ENCODE measurements at regions not wholly inside any gene's neighbourhood (a gene's known extent, or its start where the extent isn't known, plus 50 kb on each side); places are given as distances from the start of the nearest gene placed in this dataset.

- Histone ChIP-seq H2AFZ (ENCODE audit: control insufficient read depth, low read length) (no peak overlapping the region), H4K20me1 (ENCODE audit: control insufficient read depth, extremely low read depth, insufficient read depth, low read length) (no peaks in the 10 kb centered on the region), H3K4me3 (ENCODE audit: control insufficient read depth in 2 of 3, extremely low read depth in 1 of 3, insufficient read depth in 2 of 3, low read depth in 1 of 3, low read length in 3 of 3) (no peak overlapping the region), H3K27ac (ENCODE audit: control insufficient read depth, insufficient read depth, low read length) (no peak overlapping the region), H3K79me2 (ENCODE audit: control insufficient read depth, insufficient read depth, low read length) (no peaks in the 10 kb centered on the region), H3K27me3 (ENCODE audit: control insufficient read depth, extremely low read depth, insufficient read depth, low read length) (no peaks in the 10 kb centered on the region), H3K4me1 (ENCODE audit: control insufficient read depth, extremely low read depth, insufficient read depth, low read length) (no peaks in the 10 kb centered on the region), H3K9me1 (ENCODE audit: control insufficient read depth, extremely low read depth, insufficient read depth, low read length) (no peaks in the 10 kb centered on the region), H3K9me3 (ENCODE audit: control insufficient read depth, low read depth, low read length) (peaks cover 3% of the 10 kb centered on the region), H3K4me2 (ENCODE audit: control insufficient read depth, extremely low read depth, insufficient read depth, low read depth, low read length) (no peak overlapping the region), H3K36me3 (ENCODE audit: control insufficient read depth in 2 of 2, extremely low read depth in 1 of 2, insufficient read depth in 2 of 2, low read length in 2 of 2) (no peaks in the 10 kb centered on the region), H3K9ac (ENCODE audit: control insufficient read depth, extremely low read depth, insufficient read depth, low read length) (no peak overlapping the region)
- FAIRE-seq, result no peak
- TF ChIP-seq EZH2 (IDR thresholded peaks at IDR 0.05; ENCODE audit: low read length) (no peak), CTCF (optimal IDR thresholded peaks at IDR 0.05 in 1 of 3, IDR thresholded peaks at IDR 0.05 in 1 of 3, conservative IDR thresholded peaks at IDR 0.05 in 1 of 3; ENCODE audit: extremely low read depth in 1 of 3, insufficient read depth in 2 of 3, low read length in 3 of 3) (no peak)
- dilution Hi-C loops (cut with MboI; ENCODE audit: extremely low pct_ligation_motif_present, low sequenced_read_pairs), result no loop called here
- DNase-seq (ENCODE audit: low read depth, low spot score), result no peak
Observed at GRCh38 chr12:131471271-131471905, 239.5 kb upstream of the SFSWAP start.

- no peak overlapping the region for H3K27ac ChIP-seq (ENCODE audit: control insufficient read depth, insufficient read depth, low read length)
- no peaks in the 10 kb centered on the region for H3K9me1 ChIP-seq (ENCODE audit: control insufficient read depth, extremely low read depth, insufficient read depth, low read length)
- H3K4me2 ChIP-seq (ENCODE audit: control insufficient read depth, extremely low read depth, insufficient read depth, low read depth, low read length), result no peak overlapping the region
- no peaks in the 10 kb centered on the region for H3K36me3 ChIP-seq (ENCODE audit: control insufficient read depth in 2 of 2, extremely low read depth in 1 of 2, insufficient read depth in 2 of 2, low read length in 2 of 2)
- H2AFZ ChIP-seq (ENCODE audit: control insufficient read depth, low read length), result no peak overlapping the region
- peaks cover 3% of the 10 kb centered on the region for H3K9me3 ChIP-seq (ENCODE audit: control insufficient read depth, low read depth, low read length)
- DNase-seq (ENCODE audit: low read depth, low spot score) (no peak), FAIRE-seq (no peak)
- dilution Hi-C loops (cut with MboI; ENCODE audit: extremely low pct_ligation_motif_present, low sequenced_read_pairs), result no loop called here
- H4K20me1 ChIP-seq (ENCODE audit: control insufficient read depth, extremely low read depth, insufficient read depth, low read length), result no peaks in the 10 kb centered on the region
- no peak for TF ChIP-seq EZH2 (IDR thresholded peaks at IDR 0.05; ENCODE audit: low read length)
- TF ChIP-seq CTCF (optimal IDR thresholded peaks at IDR 0.05 in 1 of 3, IDR thresholded peaks at IDR 0.05 in 1 of 3, conservative IDR thresholded peaks at IDR 0.05 in 1 of 3; ENCODE audit: extremely low read depth in 1 of 3, insufficient read depth in 2 of 3, low read length in 3 of 3), result no peak
- no peaks in the 10 kb centered on the region for H3K79me2 ChIP-seq (ENCODE audit: control insufficient read depth, insufficient read depth, low read length)
- no peaks in the 10 kb centered on the region for H3K4me1 ChIP-seq (ENCODE audit: control insufficient read depth, extremely low read depth, insufficient read depth, low read length)
- no peaks in the 10 kb centered on the region for H3K27me3 ChIP-seq (ENCODE audit: control insufficient read depth, extremely low read depth, insufficient read depth, low read length)
- H3K9ac ChIP-seq (ENCODE audit: control insufficient read depth, extremely low read depth, insufficient read depth, low read length), result no peak overlapping the region
- H3K4me3 ChIP-seq (ENCODE audit: control insufficient read depth in 2 of 3, extremely low read depth in 1 of 3, insufficient read depth in 2 of 3, low read depth in 1 of 3, low read length in 3 of 3), result no peak overlapping the region
Observed at GRCh38 chr12:131471946-131472732, 238.8 kb upstream of the SFSWAP start.

Data from keratinocyte (primary cell).